Keratinocyte (primary cell): ENCODE measurements at regions not wholly inside any gene's neighbourhood (a gene's known extent, or its start where the extent isn't known, plus 50 kb on each side); places are given as distances from the start of the nearest gene placed in this dataset.

Experiments used
- DNase-seq: peaks from one replicate; pipeline ENCODE4 v3.0.0-alpha.2; 2011; ENCODE audit warnings: low read depth, missing footprints, low spot score
- FAIRE-seq: peaks from 2 replicates; lab custom pipeline; 2011; peaks lifted over from hg19 to GRCh38; lab: Jason Lieb, UNC
- H2AFZ ChIP-seq: 2 replicates; pipeline ENCODE4 v1.6.0; 2012; ENCODE audit warnings: low read length, control low read depth, inconsistent platforms; ENCODE audit not compliant: control insufficient read depth
- H3K27ac ChIP-seq: 2 replicates; pipeline ENCODE4 v1.5.1; 2011; ENCODE audit warnings: low read length; ENCODE audit not compliant: control insufficient read depth, insufficient read depth
- H3K27me3 ChIP-seq: 3 replicates; pipeline ENCODE4 v1.6.0; 2011; ENCODE audit warnings: low read length; ENCODE audit not compliant: control insufficient read depth, insufficient read depth; ENCODE audit errors: extremely low read depth
- H3K36me3 ChIP-seq, 2 experiments: 2 replicates in 1 of 2; 3 replicates in 1 of 2; pipeline ENCODE4 v1.5.1; 2011; ENCODE audit warnings: low read length in 2 of 2, mild to moderate bottlenecking in 1 of 2; ENCODE audit not compliant: control insufficient read depth in 2 of 2, insufficient read depth in 2 of 2; ENCODE audit errors: extremely low read depth in 1 of 2
- H3K4me1 ChIP-seq: 3 replicates; pipeline ENCODE4 v1.5.1; 2011; ENCODE audit warnings: low read length; ENCODE audit not compliant: control insufficient read depth, insufficient read depth; ENCODE audit errors: extremely low read depth
- H3K4me2 ChIP-seq: 3 replicates; pipeline ENCODE4 v1.6.0; 2011; ENCODE audit warnings: low read depth, low read length; ENCODE audit not compliant: control insufficient read depth, insufficient read depth; ENCODE audit errors: extremely low read depth
- H3K4me3 ChIP-seq, 3 experiments: fragments of 200-600 bp in 1 of 3; sonication (generic) in 1 of 3; 2 replicates in 2 of 3; 3 replicates in 1 of 3; pipeline ENCODE4 v1.5.1; 2011 to 2016; ENCODE audit warnings: low read length in 3 of 3, mild to moderate bottlenecking in 3 of 3, control low read depth in 2 of 3, inconsistent platforms in 1 of 3, low read depth in 1 of 3, mixed read lengths in 1 of 3, mixed run types in 1 of 3, moderate library complexity in 1 of 3; ENCODE audit not compliant: control insufficient read depth in 2 of 3, insufficient read depth in 2 of 3; ENCODE audit errors: extremely low read depth in 1 of 3
- H3K79me2 ChIP-seq: 2 replicates; pipeline ENCODE4 v1.6.0; 2012; ENCODE audit warnings: low read length; ENCODE audit not compliant: control insufficient read depth, insufficient read depth
- H3K9ac ChIP-seq: 3 replicates; pipeline ENCODE4 v1.6.0; 2011; ENCODE audit warnings: low read length; ENCODE audit not compliant: control insufficient read depth, insufficient read depth; ENCODE audit errors: extremely low read depth
- H3K9me1 ChIP-seq: 3 replicates; pipeline ENCODE4 v1.6.0; 2011; ENCODE audit warnings: low read length; ENCODE audit not compliant: control insufficient read depth, insufficient read depth; ENCODE audit errors: extremely low read depth
- H3K9me3 ChIP-seq: 2 replicates; pipeline ENCODE4 v1.5.1; 2012; ENCODE audit warnings: low read depth, low read length; ENCODE audit not compliant: control insufficient read depth
- H4K20me1 ChIP-seq: 3 replicates; pipeline ENCODE4 v1.6.0; 2011; ENCODE audit warnings: low read length; ENCODE audit not compliant: control insufficient read depth, insufficient read depth; ENCODE audit errors: extremely low read depth
- EZH2 ChIP-seq: IDR thresholded peaks from one replicate; pipeline ENCODE4 v1.6.1; 2012; ENCODE audit warnings: inconsistent platforms, mild to moderate bottlenecking, low read length, moderate library complexity
- dilution Hi-C: fragments of 300-500 bp; cut with MboI; formaldehyde crosslinking; loops from one replicate; pipeline ENCODE4 v1.7.0; 2020; ENCODE audit warnings: low sequenced_read_pairs; ENCODE audit not compliant: extremely low pct_ligation_motif_present
- TF ChIP-seq, protein P1 (sequence below), 3 experiments: IDR thresholded peaks in 1 of 3; conservative IDR thresholded peaks in 1 of 3; optimal IDR thresholded peaks in 1 of 3; 2 replicates in 2 of 3; 3 replicates in 1 of 3; pipeline versions ENCODE3 to v1.5.1; 2011; ENCODE audit warnings: low read length in 3 of 3, mild to moderate bottlenecking in 3 of 3, moderate library complexity in 2 of 3, control low read depth in 1 of 3, inconsistent platforms in 1 of 3; ENCODE audit not compliant: insufficient read depth in 2 of 3; ENCODE audit errors: extremely low read depth in 1 of 3

DNA sequence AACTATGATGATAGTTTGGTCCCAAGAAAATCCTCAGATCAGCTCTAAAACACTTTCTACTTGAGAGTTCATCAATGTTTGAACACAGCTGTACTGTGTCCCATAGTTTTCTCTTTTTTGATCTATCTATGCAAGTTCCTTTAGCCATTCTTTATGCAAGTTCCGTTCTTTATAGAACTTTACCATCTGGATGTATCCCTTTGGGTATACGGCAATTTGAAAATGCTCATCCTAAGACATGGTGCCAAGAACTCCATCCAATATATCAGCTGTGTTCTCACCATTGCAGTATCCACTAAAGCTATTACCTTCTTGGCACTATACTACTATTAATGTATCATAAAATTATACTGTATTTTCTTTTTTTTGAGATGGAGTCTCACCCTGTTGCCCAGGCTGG is 276.9 kb downstream of the NOVA1 start:
- H3K9me3 ChIP-seq, result no peaks in the 10 kb centered on the region
- FAIRE-seq (no peak), DNase-seq (no peak)
- H3K27ac ChIP-seq, result no peak overlapping the region
- no peak overlapping the region for H3K4me3 ChIP-seq
- no peaks in the 10 kb centered on the region for H3K9me1 ChIP-seq
- H4K20me1 ChIP-seq, result no peaks in the 10 kb centered on the region
- H3K27me3 ChIP-seq, result no peaks in the 10 kb centered on the region
- H3K36me3 ChIP-seq, result no peaks in the 10 kb centered on the region
- no peak for TF ChIP-seq EZH2
- TF ChIP-seq, protein P1, sequence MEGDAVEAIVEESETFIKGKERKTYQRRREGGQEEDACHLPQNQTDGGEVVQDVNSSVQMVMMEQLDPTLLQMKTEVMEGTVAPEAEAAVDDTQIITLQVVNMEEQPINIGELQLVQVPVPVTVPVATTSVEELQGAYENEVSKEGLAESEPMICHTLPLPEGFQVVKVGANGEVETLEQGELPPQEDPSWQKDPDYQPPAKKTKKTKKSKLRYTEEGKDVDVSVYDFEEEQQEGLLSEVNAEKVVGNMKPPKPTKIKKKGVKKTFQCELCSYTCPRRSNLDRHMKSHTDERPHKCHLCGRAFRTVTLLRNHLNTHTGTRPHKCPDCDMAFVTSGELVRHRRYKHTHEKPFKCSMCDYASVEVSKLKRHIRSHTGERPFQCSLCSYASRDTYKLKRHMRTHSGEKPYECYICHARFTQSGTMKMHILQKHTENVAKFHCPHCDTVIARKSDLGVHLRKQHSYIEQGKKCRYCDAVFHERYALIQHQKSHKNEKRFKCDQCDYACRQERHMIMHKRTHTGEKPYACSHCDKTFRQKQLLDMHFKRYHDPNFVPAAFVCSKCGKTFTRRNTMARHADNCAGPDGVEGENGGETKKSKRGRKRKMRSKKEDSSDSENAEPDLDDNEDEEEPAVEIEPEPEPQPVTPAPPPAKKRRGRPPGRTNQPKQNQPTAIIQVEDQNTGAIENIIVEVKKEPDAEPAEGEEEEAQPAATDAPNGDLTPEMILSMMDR (optimal IDR thresholded peaks at IDR 0.05 in 1 of 3, IDR thresholded peaks at IDR 0.05 in 1 of 3, conservative IDR thresholded peaks at IDR 0.05 in 1 of 3; ENCODE audit: extremely low read depth in 1 of 3, insufficient read depth in 2 of 3, low read length in 3 of 3), result no peak
- dilution Hi-C loops, result no loop called here
- H3K9ac ChIP-seq, result no peak overlapping the region
- H3K4me2 ChIP-seq, result no peak overlapping the region
- H3K4me1 ChIP-seq, result no peaks in the 10 kb centered on the region
- no peaks in the 10 kb centered on the region for H3K79me2 ChIP-seq
- H2AFZ ChIP-seq, result no peak overlapping the region

DNA sequence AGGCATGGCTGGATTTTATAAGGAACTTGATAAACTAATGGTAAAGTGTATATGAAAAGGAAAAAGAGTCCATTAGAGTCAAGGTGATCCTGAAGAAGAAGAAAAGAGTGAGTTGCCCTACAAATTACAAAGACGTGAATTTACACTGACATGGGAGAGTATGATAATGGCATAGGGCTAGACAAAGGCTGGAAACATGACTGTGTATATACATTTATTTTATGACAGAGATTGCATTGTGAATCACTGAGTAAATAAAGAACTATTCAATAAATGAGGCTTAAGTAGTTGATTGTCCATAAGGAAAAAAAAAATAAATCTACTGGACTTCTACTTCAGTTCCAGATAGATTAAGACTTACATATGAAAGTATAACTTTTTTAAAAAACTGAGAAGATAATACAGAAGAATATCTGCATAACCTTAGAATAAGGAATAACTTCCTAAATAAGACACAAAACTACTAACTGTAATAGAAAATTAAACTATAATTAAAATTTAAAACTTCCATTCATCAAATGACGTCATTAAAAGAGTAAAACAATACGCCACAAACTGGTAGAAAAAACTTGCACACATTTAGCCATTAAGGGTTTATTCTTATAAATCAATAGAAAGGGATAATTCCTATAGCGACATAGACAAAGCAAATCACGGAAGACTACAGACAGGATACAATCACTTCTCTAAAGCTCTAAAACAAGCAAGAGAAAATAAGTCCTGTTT is 278.5 kb downstream of the NOVA1 start:
- Histone ChIP-seq H2AFZ (no peak overlapping the region), H3K9me3 (no peaks in the 10 kb centered on the region), H3K27ac (no peak overlapping the region), H3K4me1 (no peaks in the 10 kb centered on the region), H4K20me1 (no peaks in the 10 kb centered on the region), H3K4me3 (no peak overlapping the region), H3K9me1 (no peaks in the 10 kb centered on the region), H3K4me2 (no peak overlapping the region), H3K79me2 (no peaks in the 10 kb centered on the region), H3K36me3 (no peaks in the 10 kb centered on the region), H3K27me3 (no peaks in the 10 kb centered on the region), H3K9ac (no peak overlapping the region)
- dilution Hi-C loops, result no loop called here
- no peak for FAIRE-seq
- no peak for DNase-seq
- TF ChIP-seq, protein P1 (optimal IDR thresholded peaks at IDR 0.05 in 1 of 3, IDR thresholded peaks at IDR 0.05 in 1 of 3, conservative IDR thresholded peaks at IDR 0.05 in 1 of 3; ENCODE audit: extremely low read depth in 1 of 3, insufficient read depth in 2 of 3, low read length in 3 of 3), result no peak
- no peak for TF ChIP-seq EZH2
